HepG2 (cell line): ENCODE measurements at regions not wholly inside any gene's neighbourhood (a gene's known extent, or its start where the extent isn't known, plus 50 kb on each side); places are given as distances from the start of the nearest gene placed in this dataset.

Experiments used
- ATAC-seq: fragments of 200-7000 bp; cut with Tn5 transposase; 3 replicates; pipeline ENCODE4 v1.9.1; 2020; ENCODE audit warnings: mild to moderate bottlenecking, moderate library complexity
- BruUV-seq: library from RNA; stranded (reverse); fragments of 400-500 nt; replicated peaks from 2 replicates; lab custom pipeline; 2021; lab: Mats Ljungman, UMichigan
- CTCF ChIA-PET: fragments of 300-600 bp; formaldehyde crosslinking; extraction: SDS; loops from one replicate; lab custom pipeline; 2021; ENCODE audit warnings: low total read pairs, inconsistent platforms, low intra/inter-chr PET ratio; lab: Yijun Ruan, JAX
- POLR2A ChIA-PET: fragments of 350-600 bp; sonication (Branson Sonifier 250); formaldehyde crosslinking; loops from one replicate; lab custom pipeline; 2020; ENCODE audit warnings: antibody characterized with exemption, inconsistent platforms; lab: Yijun Ruan, JAX
- DNase-seq: peaks from one replicate; pipeline ENCODE4 v3.0.0-alpha.2; 2015; ENCODE audit warnings: low spot score
- FAIRE-seq: peaks from 3 replicates; lab custom pipeline; 2011; peaks lifted over from hg19 to GRCh38; lab: Jason Lieb, UNC
- H2AFZ ChIP-seq: one replicate; pipeline ENCODE4 v1.6.1; 2011; ENCODE audit warnings: low read length, inconsistent platforms
- H3K27ac ChIP-seq: fragments of 300-600 bp; 3 replicates; pipeline ENCODE4 v1.8.0; 2011; ENCODE audit warnings: mixed run types, mild to moderate bottlenecking, mixed read lengths, low read length, inconsistent platforms; ENCODE audit not compliant: insufficient read depth; ENCODE audit errors: extremely low read length
- H3K27me3 ChIP-seq, 2 experiments: fragments of 200-600 bp in 1 of 2; 2 replicates in 1 of 2; 3 replicates in 1 of 2; pipeline versions ENCODE4 v1.6.0 to v1.8.0; 2011; ENCODE audit warnings: low read length in 2 of 2, mild to moderate bottlenecking in 2 of 2, moderate library complexity in 2 of 2, inconsistent platforms in 1 of 2; ENCODE audit not compliant: insufficient read depth in 2 of 2, control insufficient read depth in 1 of 2
- H3K36me3 ChIP-seq, 2 experiments: fragments of 200-600 bp in 1 of 2; replicated peaks in 1 of 2; 2 replicates in 1 of 2; 3 replicates in 1 of 2; pipeline versions ENCODE4 v1.5.1 to v1.8.0; 2011; ENCODE audit warnings: low read length in 2 of 2, inconsistent platforms in 1 of 2; ENCODE audit not compliant: insufficient read depth in 2 of 2, control insufficient read depth in 1 of 2
- H3K4me1 ChIP-seq: 2 replicates; pipeline ENCODE4 v1.5.1; 2012; ENCODE audit warnings: low read length, inconsistent platforms; ENCODE audit not compliant: insufficient read depth
- H3K4me2 ChIP-seq: 2 replicates; pipeline ENCODE4 v1.6.0; 2011; ENCODE audit warnings: low read depth, low read length, inconsistent platforms
- H3K4me3 ChIP-seq, 3 experiments: fragments of 200-600 bp in 1 of 3; sonication (generic), shearing (Covaris generic) in 1 of 3; replicated peaks in 1 of 3; 2 replicates each; pipeline ENCODE4 v1.5.1; 2011 to 2016; ENCODE audit warnings: low read length in 3 of 3, inconsistent platforms in 2 of 3, low read depth in 2 of 3, mild to moderate bottlenecking in 2 of 3, control low read depth in 1 of 3, mixed read lengths in 1 of 3; ENCODE audit not compliant: insufficient read depth in 1 of 3
- H3K79me2 ChIP-seq: one replicate; pipeline ENCODE4 v1.6.1; 2011; ENCODE audit warnings: low read length, inconsistent platforms; ENCODE audit not compliant: insufficient read depth
- H3K9ac ChIP-seq: 2 replicates; pipeline ENCODE4 v1.6.0; 2011; ENCODE audit warnings: mild to moderate bottlenecking, low read depth, low read length, inconsistent platforms; ENCODE audit not compliant: insufficient read depth
- H3K9me3 ChIP-seq: 2 replicates; pipeline ENCODE4 v1.5.1; 2012; ENCODE audit warnings: mild to moderate bottlenecking, low read length
- H4K20me1 ChIP-seq: 2 replicates; pipeline ENCODE4 v1.6.0; 2011; ENCODE audit warnings: inconsistent platforms, mild to moderate bottlenecking, low read length, moderate library complexity; ENCODE audit not compliant: insufficient read depth
- ATRX ChIP-seq: sonication (generic); formaldehyde crosslinking; IDR thresholded peaks from 2 replicates; pipeline ENCODE4 v1.4.0; 2020; ENCODE audit warnings: missing genetic modification reagents, borderline replicate concordance
- BCL3 ChIP-seq: sonication (generic); formaldehyde crosslinking; IDR thresholded peaks from 2 replicates; pipeline ENCODE4 v1.5.1; 2020; ENCODE audit warnings: mild to moderate bottlenecking, missing genetic modification reagents, moderate library complexity
- CC2D1A ChIP-seq: sonication (generic); formaldehyde crosslinking; IDR thresholded peaks from 2 replicates; pipeline ENCODE4 v1.8.1; 2023; ENCODE audit warnings: mild to moderate bottlenecking, missing genetic modification reagents
- CEBPG ChIP-seq: IDR thresholded peaks from 2 replicates; pipeline ENCODE4 v1.6.1; 2016
- CHD4 ChIP-seq: fragments of 200-600 bp; sonication (generic); IDR thresholded peaks from 2 replicates; pipeline ENCODE4 v1.7.0; 2017; ENCODE audit warnings: mild to moderate bottlenecking, low read length, borderline replicate concordance
- EP300 ChIP-seq, 3 experiments: sonication (generic) in 1 of 3; formaldehyde crosslinking in 1 of 3; IDR thresholded peaks; 2 replicates each; pipeline versions ENCODE4 v1.5.1 to v1.6.1; 2011 to 2020; ENCODE audit warnings: low read depth in 2 of 3, low read length in 2 of 3, borderline replicate concordance in 1 of 3, improper control_type of control experiment in 1 of 3, mild to moderate bottlenecking in 1 of 3, missing genetic modification reagents in 1 of 3, moderate library complexity in 1 of 3
- FOXA3 ChIP-seq: IDR thresholded peaks from 2 replicates; pipeline ENCODE4 v1.6.1; 2016; ENCODE audit warnings: missing genetic modification reagents, missing compliant biosample characterization
- HMGA1 ChIP-seq: sonication (generic); formaldehyde crosslinking; conservative IDR thresholded peaks from 2 replicates; pipeline ENCODE4 v1.4.0; 2020; ENCODE audit warnings: missing genetic modification reagents
- KAT7 ChIP-seq: IDR thresholded peaks from 2 replicates; pipeline ENCODE4 v1.6.1; 2018; ENCODE audit warnings: borderline replicate concordance, missing compliant biosample characterization
- MAF1 ChIP-seq: sonication (generic); formaldehyde crosslinking; IDR thresholded peaks from 2 replicates; pipeline ENCODE4 v1.5.0; 2020; ENCODE audit warnings: missing genetic modification reagents, borderline replicate concordance
- NFIC ChIP-seq: IDR thresholded peaks from 2 replicates; pipeline ENCODE4 v1.6.1; 2012; ENCODE audit warnings: mild to moderate bottlenecking, low read length, inconsistent platforms
- PHF20 ChIP-seq: sonication (generic); formaldehyde crosslinking; IDR thresholded peaks from 2 replicates; pipeline ENCODE4 v1.5.0; 2020; ENCODE audit warnings: mild to moderate bottlenecking, missing genetic modification reagents
- RARA ChIP-seq: IDR thresholded peaks from 2 replicates; pipeline ENCODE4 v1.6.1; 2016; ENCODE audit warnings: missing genetic modification reagents, missing compliant biosample characterization
- ZNF138 ChIP-seq: sonication (generic); formaldehyde crosslinking; IDR thresholded peaks from 2 replicates; pipeline ENCODE4 v1.5.0; 2020; ENCODE audit warnings: mild to moderate bottlenecking, low read depth, missing genetic modification reagents
- ZNF572 ChIP-seq: sonication (generic); formaldehyde crosslinking; IDR thresholded peaks from 2 replicates; pipeline ENCODE4 v1.5.1; 2020; ENCODE audit warnings: mild to moderate bottlenecking, missing genetic modification reagents
- ZNF615 ChIP-seq: sonication (generic); formaldehyde crosslinking; IDR thresholded peaks from 2 replicates; pipeline ENCODE4 v1.5.0; 2020; ENCODE audit warnings: mild to moderate bottlenecking, missing genetic modification reagents, borderline replicate concordance
- ZNF652 ChIP-seq: IDR thresholded peaks from 2 replicates; pipeline ENCODE4 v1.6.1; 2016; ENCODE audit warnings: low read depth, borderline replicate concordance
- WGBS: methylation state at CpG from one replicate; pipeline ENCODE4 v1.1.6; 2017; ENCODE audit warnings: low lambda C conversion rate; 5-methylcytosine and 5-hydroxymethylcytosine counted together
- in situ Hi-C: cut with HindIII; loops from 2 replicates; pipeline ENCODE4 v1.10.0; 2017; ENCODE audit warnings: low pct_unique_long_range_greater_than_20kb; ENCODE audit not compliant: extremely low pct_ligation_motif_present
- intact Hi-C: fragments of 100-400 bp; cut with micrococcal nuclease; formaldehyde crosslinking; loops from one replicate; pipeline ENCODE4 v1.10.0; 2022; ENCODE audit not compliant: unreplicated experiment
- TF ChIP-seq, protein P1 (sequence below): sonication (generic); formaldehyde crosslinking; conservative IDR thresholded peaks from 2 replicates; pipeline ENCODE4 v1.8.0; 2022; ENCODE audit warnings: low read depth, missing genetic modification reagents
- TF ChIP-seq, protein P2 (sequence below): sonication (generic); formaldehyde crosslinking; IDR thresholded peaks from 2 replicates; pipeline ENCODE4 v1.9.0; 2021; ENCODE audit warnings: missing genetic modification reagents, borderline replicate concordance
- TF ChIP-seq, protein P3 (sequence below): fragments of 450-650 bp; IDR thresholded peaks from 2 replicates; pipeline ENCODE4 v1.6.1; 2017; ENCODE audit warnings: mild to moderate bottlenecking

- intact Hi-C loops (loop anchor here (10.0 kb wide), 1 partner anchor 99 kb away; no protein-coding TSS in a partner anchor), in situ Hi-C loops (no loop called here)
- H3K79me2 ChIP-seq, result no peaks in the 10 kb centered on the region
- no peak overlapping the region for H3K4me2 ChIP-seq
- no peaks in the 10 kb centered on the region for H3K27me3 ChIP-seq
- BruUV-seq, result no TSS peak
- no peaks in the 10 kb centered on the region for H4K20me1 ChIP-seq
- no peak overlapping the region for H3K4me3 ChIP-seq
- ATAC-seq, result peak; percentile 53
- peak; percentile 12 for DNase-seq
- POLR2A ChIA-PET, result no interaction called here
- H3K9me3 ChIP-seq, result peaks cover 14% of the 10 kb centered on the region; the same call in 1 of the 2 replicates
- H2AFZ ChIP-seq, result no peak overlapping the region
- CTCF ChIA-PET, result no interaction called here
- WGBS, result 8% methylated on average over 4 of the region's 4 CpGs
- peak overlapping the region; percentile 47 for H3K27ac ChIP-seq
- no peaks in the 10 kb centered on the region for H3K36me3 ChIP-seq
- H3K4me1 ChIP-seq, result peaks cover 26% of the 10 kb centered on the region
- no peak overlapping the region for H3K9ac ChIP-seq
- FAIRE-seq, result no peak
- TF ChIP-seq ZNF138 (CRISPR knock-in tag) (no peak), KAT7 (CRISPR knock-in tag) (no peak), HMGA1 (CRISPR knock-in tag) (no peak), NFIC (peak; percentile 17; the same call in 1 of the 2 replicates), RARA (CRISPR knock-in tag) (peak; percentile 79), CHD4 (no peak), MAF1 (CRISPR knock-in tag) (no peak), FOXA3 (CRISPR knock-in tag) (peak; percentile 51; the same call in 1 of the 2 replicates), CC2D1A (CRISPR knock-in tag) (no peak), PHF20 (CRISPR knock-in tag) (no peak), EP300 (IDR thresholded peaks at IDR 0.05; ENCODE audit: low read depth in 2 of 2, low read length in 2 of 2) (peak in 1 of 2 experiments; percentile 26; a peak in 1 of 4 replicates), EP300 (CRISPR knock-in tag; IDR thresholded peaks at IDR 0.05; ENCODE audit: borderline replicate concordance) (no peak), ZNF615 (no peak), BCL3 (CRISPR knock-in tag) (no peak), ZNF572 (CRISPR knock-in tag) (no peak), CEBPG (CRISPR knock-in tag) (no peak), ZNF652 (CRISPR knock-in tag) (peak; percentile 71), ATRX (CRISPR knock-in tag) (no peak)
- TF ChIP-seq, protein P1, sequence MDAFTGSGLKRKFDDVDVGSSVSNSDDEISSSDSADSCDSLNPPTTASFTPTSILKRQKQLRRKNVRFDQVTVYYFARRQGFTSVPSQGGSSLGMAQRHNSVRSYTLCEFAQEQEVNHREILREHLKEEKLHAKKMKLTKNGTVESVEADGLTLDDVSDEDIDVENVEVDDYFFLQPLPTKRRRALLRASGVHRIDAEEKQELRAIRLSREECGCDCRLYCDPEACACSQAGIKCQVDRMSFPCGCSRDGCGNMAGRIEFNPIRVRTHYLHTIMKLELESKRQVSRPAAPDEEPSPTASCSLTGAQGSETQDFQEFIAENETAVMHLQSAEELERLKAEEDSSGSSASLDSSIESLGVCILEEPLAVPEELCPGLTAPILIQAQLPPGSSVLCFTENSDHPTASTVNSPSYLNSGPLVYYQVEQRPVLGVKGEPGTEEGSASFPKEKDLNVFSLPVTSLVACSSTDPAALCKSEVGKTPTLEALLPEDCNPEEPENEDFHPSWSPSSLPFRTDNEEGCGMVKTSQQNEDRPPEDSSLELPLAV (CRISPR knock-in tag), result no peak
- TF ChIP-seq, protein P2, sequence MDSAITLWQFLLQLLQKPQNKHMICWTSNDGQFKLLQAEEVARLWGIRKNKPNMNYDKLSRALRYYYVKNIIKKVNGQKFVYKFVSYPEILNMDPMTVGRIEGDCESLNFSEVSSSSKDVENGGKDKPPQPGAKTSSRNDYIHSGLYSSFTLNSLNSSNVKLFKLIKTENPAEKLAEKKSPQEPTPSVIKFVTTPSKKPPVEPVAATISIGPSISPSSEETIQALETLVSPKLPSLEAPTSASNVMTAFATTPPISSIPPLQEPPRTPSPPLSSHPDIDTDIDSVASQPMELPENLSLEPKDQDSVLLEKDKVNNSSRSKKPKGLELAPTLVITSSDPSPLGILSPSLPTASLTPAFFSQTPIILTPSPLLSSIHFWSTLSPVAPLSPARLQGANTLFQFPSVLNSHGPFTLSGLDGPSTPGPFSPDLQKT, result no peak
- TF ChIP-seq, protein P3, sequence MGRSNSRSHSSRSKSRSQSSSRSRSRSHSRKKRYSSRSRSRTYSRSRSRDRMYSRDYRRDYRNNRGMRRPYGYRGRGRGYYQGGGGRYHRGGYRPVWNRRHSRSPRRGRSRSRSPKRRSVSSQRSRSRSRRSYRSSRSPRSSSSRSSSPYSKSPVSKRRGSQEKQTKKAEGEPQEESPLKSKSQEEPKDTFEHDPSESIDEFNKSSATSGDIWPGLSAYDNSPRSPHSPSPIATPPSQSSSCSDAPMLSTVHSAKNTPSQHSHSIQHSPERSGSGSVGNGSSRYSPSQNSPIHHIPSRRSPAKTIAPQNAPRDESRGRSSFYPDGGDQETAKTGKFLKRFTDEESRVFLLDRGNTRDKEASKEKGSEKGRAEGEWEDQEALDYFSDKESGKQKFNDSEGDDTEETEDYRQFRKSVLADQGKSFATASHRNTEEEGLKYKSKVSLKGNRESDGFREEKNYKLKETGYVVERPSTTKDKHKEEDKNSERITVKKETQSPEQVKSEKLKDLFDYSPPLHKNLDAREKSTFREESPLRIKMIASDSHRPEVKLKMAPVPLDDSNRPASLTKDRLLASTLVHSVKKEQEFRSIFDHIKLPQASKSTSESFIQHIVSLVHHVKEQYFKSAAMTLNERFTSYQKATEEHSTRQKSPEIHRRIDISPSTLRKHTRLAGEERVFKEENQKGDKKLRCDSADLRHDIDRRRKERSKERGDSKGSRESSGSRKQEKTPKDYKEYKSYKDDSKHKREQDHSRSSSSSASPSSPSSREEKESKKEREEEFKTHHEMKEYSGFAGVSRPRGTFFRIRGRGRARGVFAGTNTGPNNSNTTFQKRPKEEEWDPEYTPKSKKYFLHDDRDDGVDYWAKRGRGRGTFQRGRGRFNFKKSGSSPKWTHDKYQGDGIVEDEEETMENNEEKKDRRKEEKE, result no peak
Measured at GRCh38 chr4:188534297-188534696, 395.1 kb downstream of the TRIML1 start.
